Stimulated activated CD4-positive, alpha-beta T cell treated with anti-CD3 and anti-CD28 coated beads, Interleukin-12 subunit alpha, Interleukin-12 subunit beta, amount 100 ng/mL, for 48 hours (primary cell): ENCODE measurements at regions not wholly inside any gene's neighbourhood (a gene's known extent, or its start where the extent isn't known, plus 50 kb on each side); places are given as distances from the start of the nearest gene placed in this dataset.

Experiments used
- DNase-seq, 3 donors: peaks; one replicate each; pipeline ENCODE4 v3.0.0-alpha.2; 2020; ENCODE audit warnings: low read depth in 2 of 3, low spot score in 1 of 3

- no peak for DNase-seq
Measured at GRCh38 chr13:33514362-33514761, 228.8 kb upstream of the STARD13 start.

DNA sequence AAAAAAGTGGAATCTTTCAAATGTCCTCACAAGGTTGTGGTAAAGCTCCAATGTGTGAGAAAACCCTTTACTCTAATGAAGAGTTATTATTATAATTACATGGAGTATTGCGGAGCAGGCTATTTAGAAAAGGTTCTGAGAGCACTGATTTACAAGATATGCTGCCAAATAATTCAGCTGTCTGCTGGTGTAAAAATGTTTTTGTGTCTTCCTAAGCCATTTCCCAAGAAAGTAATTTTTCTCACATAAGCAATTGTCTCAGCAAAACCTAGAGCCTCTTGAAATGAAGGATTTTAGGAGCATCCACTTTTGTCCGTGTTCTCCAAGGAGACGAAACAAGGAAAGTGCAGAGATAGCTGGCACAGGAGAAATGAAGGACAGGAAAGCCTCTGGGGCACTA, 229.6 kb upstream of the STARD13 start:
- no peak for DNase-seq

DNA sequence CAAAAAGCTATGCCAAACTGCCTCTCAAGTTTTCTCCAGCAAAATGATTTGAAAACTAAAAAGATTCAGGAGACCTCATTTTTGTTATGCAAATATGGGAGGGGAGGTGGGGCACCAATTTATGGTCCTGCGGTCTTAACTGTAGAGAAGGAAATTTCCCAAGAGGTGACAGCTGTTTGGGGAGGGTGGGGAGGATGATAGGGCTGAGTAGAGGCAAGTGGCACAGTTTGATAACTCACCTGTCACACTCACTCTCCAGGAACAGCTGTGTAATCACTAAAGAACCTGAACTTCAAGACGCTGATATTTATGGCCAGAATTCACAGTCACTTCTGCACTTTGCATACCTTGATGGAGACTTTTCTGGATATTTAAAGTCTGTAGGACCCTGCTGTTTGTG, 232.9 kb upstream of the STARD13 start:
- no peak for DNase-seq

DNA sequence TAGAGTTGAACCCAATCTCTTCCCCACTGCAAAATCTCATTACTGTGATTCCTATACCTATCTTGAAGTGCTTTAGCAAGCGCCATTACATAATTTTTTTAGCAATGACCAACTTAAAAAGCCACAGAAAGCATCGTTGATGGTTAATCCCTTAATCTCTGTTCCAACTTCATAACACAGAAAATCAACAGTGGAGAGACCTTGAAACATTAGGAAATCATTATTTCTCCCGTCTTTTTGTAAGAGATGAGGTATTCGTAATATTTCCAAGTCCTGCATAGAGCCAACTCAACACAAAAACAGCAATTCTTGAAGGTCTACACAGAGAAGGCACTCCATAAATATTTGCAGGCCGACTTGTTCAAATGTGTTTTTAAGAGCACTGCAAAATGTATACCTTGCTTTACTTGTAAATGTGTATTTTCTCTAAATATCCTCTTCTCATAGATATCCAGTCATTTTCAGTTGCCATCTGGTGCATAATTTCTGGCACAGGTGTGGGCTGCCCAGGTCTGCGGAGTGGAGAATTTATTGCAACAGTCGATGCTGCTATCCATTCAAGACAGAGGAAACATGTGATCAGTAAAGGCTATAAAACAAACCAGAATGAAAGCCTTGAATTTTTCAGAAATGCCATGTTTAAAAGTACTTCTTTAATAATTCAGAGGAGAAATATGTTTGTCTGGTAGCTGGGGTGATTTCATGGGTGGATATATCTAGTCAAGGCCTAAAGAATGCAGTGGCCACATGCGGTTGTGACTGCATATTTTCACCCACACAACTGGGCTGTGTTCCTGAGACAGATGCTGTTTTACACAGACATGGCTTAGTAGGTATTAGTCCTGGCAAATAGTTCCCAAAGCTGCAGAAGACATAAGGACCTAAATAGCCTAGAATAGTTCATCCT, 234.3 kb upstream of the STARD13 start:
- no peak for DNase-seq

GRCh38 chr13:33520468-33520839, 234.9 kb upstream of the STARD13 start:
- no peak for DNase-seq

- no peak for DNase-seq
Measured at GRCh38 chr13:33524086-33524485, 238.5 kb upstream of the STARD13 start.

GRCh38 chr13:33525763-33526162, 240.2 kb upstream of the STARD13 start:
- no peak for DNase-seq

- no peak for DNase-seq
Measured at GRCh38 chr13:33526718-33527117, 241.2 kb upstream of the STARD13 start.

- no peak for DNase-seq
Measured at GRCh38 chr13:33528896-33529295, 243.3 kb upstream of the STARD13 start.

DNA sequence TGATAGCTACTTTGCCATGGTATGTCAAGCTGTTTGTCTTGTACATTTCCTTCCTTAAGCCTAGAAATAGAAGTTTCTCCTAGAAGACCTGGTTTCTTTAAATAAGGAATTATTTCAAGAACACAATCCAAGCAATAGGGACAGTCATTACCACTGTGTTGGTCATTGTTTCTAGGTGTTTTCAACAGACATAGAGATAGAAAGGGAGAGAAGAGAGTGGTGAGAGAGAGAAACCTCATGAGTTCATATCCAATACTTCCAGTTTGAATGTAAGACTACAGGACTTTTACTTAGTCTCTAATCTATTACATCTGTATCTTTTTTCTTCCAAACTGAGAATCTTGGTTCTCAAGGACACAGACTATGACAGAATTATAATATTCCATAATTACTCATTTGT, 245.9 kb upstream of the STARD13 start:
- no peak for DNase-seq

DNA sequence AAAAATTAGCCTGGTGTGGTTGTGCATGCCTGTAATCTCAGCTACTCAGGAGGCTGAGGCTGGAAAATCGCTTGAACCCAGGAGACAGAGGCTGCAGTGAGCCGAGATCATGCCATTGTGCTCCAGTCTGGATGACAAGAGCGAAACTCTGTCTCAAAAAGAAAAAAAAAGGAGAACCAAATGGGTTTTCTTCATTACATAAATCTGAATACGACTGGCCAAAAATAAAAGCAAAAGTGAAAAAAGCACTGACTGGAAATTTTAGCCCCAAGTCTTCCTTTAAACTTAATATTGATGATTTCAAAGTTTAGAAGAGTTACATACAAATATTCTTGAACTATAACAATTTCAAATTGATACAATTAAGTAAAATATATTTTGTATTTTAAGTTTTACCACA, 249.5 kb upstream of the STARD13 start:
- no peak for DNase-seq

- DNase-seq = no peak
Measured at GRCh38 chr13:33536601-33537000, 251.0 kb upstream of the STARD13 start.

DNA sequence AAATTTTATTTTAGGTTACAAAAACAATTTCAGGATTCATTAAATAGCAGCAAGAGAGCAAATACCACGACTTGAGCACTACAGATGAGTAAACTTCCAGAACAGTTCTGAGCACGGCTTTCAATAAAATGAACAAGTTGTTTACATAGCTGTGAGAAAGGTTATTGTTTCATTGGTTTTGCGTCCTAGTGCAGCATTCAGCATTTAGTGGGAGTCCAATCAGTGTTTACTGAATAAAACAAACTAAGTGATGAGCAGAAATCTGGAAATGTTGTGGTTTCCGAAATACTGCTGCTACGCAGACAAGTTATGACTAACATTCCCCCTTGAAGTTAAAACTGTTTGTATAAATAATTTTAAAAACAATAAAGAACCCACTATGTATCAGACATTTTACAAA, 251.5 kb upstream of the STARD13 start:
- DNase-seq = no peak

DNA sequence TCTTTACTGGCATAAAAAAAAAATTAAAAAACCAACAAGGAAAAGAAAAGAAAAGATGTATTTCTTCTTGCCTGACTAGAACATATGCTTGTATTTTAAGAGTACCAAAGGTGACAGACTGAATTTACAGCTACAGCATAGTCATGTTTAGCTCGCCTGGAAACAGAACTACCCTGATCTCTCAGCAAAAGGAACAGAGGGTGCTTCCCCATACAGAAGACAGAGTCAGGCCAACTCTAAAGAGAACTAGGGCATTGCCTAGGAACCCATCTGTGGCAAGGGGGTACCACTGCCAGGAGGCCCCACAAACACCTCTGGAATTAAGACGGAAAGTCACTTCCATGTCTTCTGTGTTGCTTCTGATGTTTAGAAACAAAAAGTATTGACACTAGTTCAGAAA, 252.1 kb upstream of the STARD13 start:
- no peak for DNase-seq

GRCh38 chr13:33541456-33541855, 255.9 kb upstream of the STARD13 start:
- DNase-seq = no peak

- no peak for DNase-seq
Measured at GRCh38 chr13:33541962-33542308, 256.4 kb upstream of the STARD13 start.

- DNase-seq = peak; percentile 96 to 97 (median 97)
Measured at GRCh38 chr13:33542309-33543088, 256.9 kb upstream of the STARD13 start.

- DNase-seq = no peak
Measured at GRCh38 chr13:33543089-33543459, 257.5 kb upstream of the STARD13 start.

- DNase-seq = no peak
Measured at GRCh38 chr13:33543631-33544265, 258.2 kb upstream of the STARD13 start.

- DNase-seq = no peak
Measured at GRCh38 chr13:33544308-33544707, 258.8 kb upstream of the STARD13 start.

DNA sequence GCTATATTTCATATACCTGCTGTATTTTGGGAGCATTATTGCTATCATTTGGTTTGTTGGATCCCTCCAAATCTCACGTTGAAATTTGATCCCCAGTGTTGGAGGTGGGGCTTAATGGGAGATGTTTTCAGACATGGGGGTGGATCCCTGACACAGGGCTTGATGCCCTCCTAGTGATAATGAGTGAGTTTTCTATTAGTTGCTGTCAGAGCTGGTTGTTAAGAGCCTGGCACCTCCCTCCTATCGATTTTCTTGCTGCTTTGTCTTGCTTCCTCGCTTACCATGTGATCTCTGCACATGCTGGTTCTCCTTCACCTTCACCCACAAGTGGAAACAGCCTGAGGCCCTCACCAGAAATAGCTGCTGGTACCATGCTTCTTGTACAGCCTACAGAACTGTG, 259.9 kb upstream of the STARD13 start:
- DNase-seq = no peak

DNA sequence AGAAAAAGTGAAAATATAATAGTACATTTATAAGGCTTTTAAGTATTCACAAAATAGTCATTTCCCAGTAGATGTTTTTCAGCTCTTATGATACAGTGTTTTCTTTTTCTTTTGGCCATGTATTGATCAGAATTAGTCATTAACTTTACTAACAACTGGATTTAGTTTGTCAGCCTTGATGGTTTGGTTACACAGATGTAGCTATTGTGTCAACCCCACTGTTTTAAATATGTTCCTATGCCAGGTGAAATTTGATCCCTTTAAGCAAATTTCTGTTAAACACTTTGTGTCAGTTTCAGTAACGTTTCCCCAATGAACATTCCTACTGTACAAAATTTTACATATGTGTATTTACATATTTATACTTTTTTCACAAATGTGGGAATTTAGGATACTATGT, 261.5 kb upstream of the STARD13 start:
- no peak for DNase-seq
